ENCODE measurements at regions not wholly inside any gene's neighbourhood (a gene's known extent, or its start where the extent isn't known, plus 50 kb on each side); places are given as distances from the start of the nearest gene placed in this dataset.

GRCh38 chr3:36201546-36201945, 178.8 kb upstream of the STAC start:
- peak; percentile 68 for DNase-seq

- peak; percentile 31 for DNase-seq
Measured at GRCh38 chr3:36206956-36207580, 173.2 kb upstream of the STAC start.

GRCh38 chr3:36210840-36211651, 169.3 kb upstream of the STAC start:
- DNase-seq = no peak

- DNase-seq = no peak
Measured at GRCh38 chr3:36211652-36211999, 168.7 kb upstream of the STAC start.

- no peak for DNase-seq
Measured at GRCh38 chr3:36212251-36212650, 168.1 kb upstream of the STAC start.

GRCh38 chr3:36214460-36214859, 165.8 kb upstream of the STAC start:
- no peak for DNase-seq

GRCh38 chr3:36215241-36215640, 165.1 kb upstream of the STAC start:
- peak; percentile 27 for DNase-seq

GRCh38 chr3:36219398-36219797, 160.9 kb upstream of the STAC start:
- DNase-seq = no peak

GRCh38 chr3:36220173-36220572, 160.1 kb upstream of the STAC start:
- no peak for DNase-seq

GRCh38 chr3:36221975-36222374, 158.3 kb upstream of the STAC start:
- no peak for DNase-seq

- peak; percentile 67 for DNase-seq
Measured at GRCh38 chr3:36227980-36228379, 152.3 kb upstream of the STAC start.

- DNase-seq = no peak
Measured at GRCh38 chr3:36229496-36229895, 150.8 kb upstream of the STAC start.

- no peak for DNase-seq
Measured at GRCh38 chr3:36232797-36233489, 147.4 kb upstream of the STAC start.

GRCh38 chr3:36244728-36245127, 135.6 kb upstream of the STAC start:
- DNase-seq = no peak

- peak; percentile 23 for DNase-seq
Measured at GRCh38 chr3:36248374-36248773, 131.9 kb upstream of the STAC start.

GRCh38 chr3:36250191-36250590, 130.1 kb upstream of the STAC start:
- no peak for DNase-seq

- no peak for DNase-seq
Measured at GRCh38 chr3:36257158-36257852, 123.0 kb upstream of the STAC start.

- DNase-seq = no peak
Measured at GRCh38 chr3:36258421-36258820, 121.9 kb upstream of the STAC start.

GRCh38 chr3:36259580-36259979, 120.7 kb upstream of the STAC start:
- DNase-seq = no peak

GRCh38 chr3:36269274-36269673, 111.0 kb upstream of the STAC start:
- DNase-seq = no peak

- no peak for DNase-seq
Measured at GRCh38 chr3:36282766-36283165, 97.5 kb upstream of the STAC start.

- DNase-seq = no peak
Measured at GRCh38 chr3:36295296-36295695, 85.0 kb upstream of the STAC start.

- no peak for DNase-seq
Measured at GRCh38 chr3:36297195-36297594, 83.1 kb upstream of the STAC start.

- DNase-seq = no peak
Measured at GRCh38 chr3:36298188-36298587, 82.1 kb upstream of the STAC start.
